NCI-H345 treated with DMSO at 0.1 percent for 48 hours (cell line): ENCODE measurements at regions not wholly inside any gene's neighbourhood (a gene's known extent, or its start where the extent isn't known, plus 50 kb on each side); places are given as distances from the start of the nearest gene placed in this dataset.
"Not testable (repeated sequence)": the region's sequence is repeated elsewhere in the genome, so short reads cannot be mapped to it uniquely, and the experiment has no call there.

Experiments
- DNase-seq: peaks from one replicate; lab custom pipeline; 2025; ENCODE audit not compliant: unreplicated experiment; lab: John Stamatoyannopoulos, UW

GRCh38 chr5:18745042-18745987, 1111.1 kb downstream of the TAF11L14 start:
- DNase-seq, result peak; percentile 50

- DNase-seq, result peak; percentile 55
Measured at GRCh38 chr5:18745988-18746615, 1111.8 kb downstream of the TAF11L14 start.

GRCh38 chr5:18749763-18750162, 1115.5 kb downstream of the TAF11L14 start:
- no peak for DNase-seq

- DNase-seq, result no peak
Measured at GRCh38 chr5:18752317-18752716, 1118.1 kb downstream of the TAF11L14 start.

- no peak for DNase-seq
Measured at GRCh38 chr5:18754201-18754600, 1119.9 kb downstream of the TAF11L14 start.

- DNase-seq, result no peak
Measured at GRCh38 chr5:18761801-18762200, 1127.5 kb downstream of the TAF11L14 start.

GRCh38 chr5:18764161-18764560, 1129.9 kb downstream of the TAF11L14 start:
- no peak for DNase-seq

- DNase-seq, result no peak
Measured at GRCh38 chr5:18765304-18765703, 1131.0 kb downstream of the TAF11L14 start.

GRCh38 chr5:18771097-18771610, 1136.9 kb downstream of the TAF11L14 start:
- DNase-seq, result no peak

- no peak for DNase-seq
Measured at GRCh38 chr5:18772475-18772874, 1138.2 kb downstream of the TAF11L14 start.

GRCh38 chr5:18778225-18778624, 1144.0 kb downstream of the TAF11L14 start:
- DNase-seq, result no peak

- DNase-seq, result no peak
Measured at GRCh38 chr5:18789218-18789998, 1155.1 kb downstream of the TAF11L14 start.

GRCh38 chr5:18792145-18792544, 1157.9 kb downstream of the TAF11L14 start:
- no peak for DNase-seq

GRCh38 chr5:18797222-18797621, 1163.0 kb downstream of the TAF11L14 start:
- DNase-seq, result no peak

GRCh38 chr5:18798058-18798457, 1163.8 kb downstream of the TAF11L14 start:
- DNase-seq, result no peak

GRCh38 chr5:18799482-18800128, 1165.3 kb downstream of the TAF11L14 start:
- no peak for DNase-seq

GRCh38 chr5:18800293-18801025, 1166.2 kb downstream of the TAF11L14 start:
- DNase-seq, result no peak

- DNase-seq, result not testable (repeated sequence)
Measured at GRCh38 chr5:18801413-18801812, 1167.2 kb downstream of the TAF11L14 start.

- DNase-seq, result no peak
Measured at GRCh38 chr5:18802336-18802735, 1168.1 kb downstream of the TAF11L14 start.

GRCh38 chr5:18805376-18805775, 1171.1 kb downstream of the TAF11L14 start:
- no peak for DNase-seq
